Occipital lobe (tissue), 1 donor: ENCODE measurements at regions not wholly inside any gene's neighbourhood (a gene's known extent, or its start where the extent isn't known, plus 50 kb on each side); places are given as distances from the start of the nearest gene placed in this dataset.
"Not testable (repeated sequence)": the region's sequence is repeated elsewhere in the genome, so short reads cannot be mapped to it uniquely, and the experiment has no call there.

Source experiments
- DNase-seq: peaks from one replicate; lab custom pipeline; 2025; lab: John Stamatoyannopoulos, UW

DNA sequence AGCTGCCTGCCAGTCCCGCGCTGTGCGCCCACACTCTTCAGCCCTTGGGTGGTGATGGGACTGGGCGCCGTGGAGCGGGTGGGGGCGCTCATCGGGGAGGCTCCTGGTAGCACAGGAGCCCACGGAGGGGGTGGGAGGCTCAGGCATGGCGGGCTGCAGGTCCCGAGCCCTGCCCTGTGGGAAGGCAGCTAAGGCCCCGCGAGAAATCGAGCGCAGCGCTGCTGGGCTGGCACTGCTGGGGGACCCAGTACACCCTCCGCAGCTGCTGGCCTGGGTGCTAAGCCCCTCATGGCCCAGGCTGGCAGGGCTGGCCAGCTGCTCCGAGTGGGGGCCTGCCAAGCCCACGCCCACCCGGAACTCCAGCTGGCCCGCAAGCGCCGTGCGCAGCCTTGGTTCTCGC, 403.7 kb upstream of the NUDT12 start:
- DNase-seq = not testable (repeated sequence)

DNA sequence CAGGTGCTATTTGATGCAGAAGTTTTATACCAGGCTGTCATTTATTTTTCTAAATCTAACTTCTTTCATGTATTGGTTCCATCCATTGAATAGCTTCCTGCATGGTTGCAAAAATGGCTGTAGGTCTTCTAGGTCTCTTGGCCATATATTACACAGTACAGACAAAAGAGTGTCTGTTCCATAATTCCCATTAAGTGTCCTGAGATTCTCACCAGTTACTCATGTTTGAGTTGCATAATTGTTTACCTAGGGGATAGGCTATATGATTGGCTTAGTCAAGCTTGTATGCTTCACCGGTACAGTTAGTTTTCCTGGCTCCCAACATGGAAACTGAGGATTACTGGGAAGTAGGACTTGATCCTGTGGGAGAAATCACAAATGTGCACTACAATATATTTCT, 399.4 kb upstream of the NUDT12 start:
- no peak for DNase-seq

GRCh38 chr5:103953601-103954382, 391.2 kb upstream of the NUDT12 start:
- DNase-seq = no peak

DNA sequence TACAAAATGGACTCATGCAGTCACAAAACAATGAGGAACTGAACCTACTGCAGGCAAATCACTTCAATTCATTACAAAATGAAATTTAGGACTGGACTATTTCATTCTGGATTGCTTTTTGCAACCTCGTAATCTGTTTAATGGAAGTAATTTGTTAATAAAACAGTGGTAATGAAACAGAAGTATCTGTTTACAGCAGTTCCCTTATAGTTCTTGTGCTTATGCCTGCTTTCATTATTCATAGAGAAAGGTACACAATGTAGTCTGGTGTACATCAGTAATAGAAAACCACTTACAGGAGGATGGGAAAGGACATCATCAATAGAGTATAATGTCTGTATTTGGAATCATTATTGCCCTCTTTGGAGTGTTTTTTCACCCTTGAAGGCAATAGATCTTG, 389.2 kb upstream of the NUDT12 start:
- no peak for DNase-seq

- no peak for DNase-seq
These were observed 380.6 kb upstream of the NUDT12 start for GRCh38 chr5:103943230-103943629.

DNA sequence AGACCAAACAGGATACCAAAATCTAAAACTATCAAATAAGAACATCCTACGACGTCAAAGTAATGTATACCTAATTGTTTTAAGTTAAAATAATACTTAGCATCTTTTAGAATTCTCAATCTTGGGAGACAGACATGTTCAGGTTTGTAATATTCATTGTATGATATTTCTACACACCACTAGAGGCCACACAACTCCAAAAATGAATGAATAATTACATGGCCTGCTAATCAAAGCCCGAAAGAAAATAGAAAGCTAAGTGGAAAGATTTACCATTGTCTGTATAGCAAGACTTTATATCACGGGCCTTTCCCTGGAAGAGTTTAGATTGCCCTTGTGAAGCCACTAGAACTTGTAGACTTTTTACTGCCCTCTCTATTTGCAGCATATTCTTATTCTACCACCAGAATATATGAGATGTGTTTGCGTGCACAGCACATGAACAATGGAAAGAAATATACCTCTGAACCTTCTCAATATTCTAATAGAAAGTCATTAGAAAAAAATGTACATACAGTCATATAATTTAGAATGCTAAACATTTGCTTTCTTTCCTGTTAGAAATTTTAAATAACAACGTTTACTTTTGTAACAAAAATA, 380.1 kb upstream of the NUDT12 start:
- DNase-seq = no peak

GRCh38 chr5:103941596-103941995, 379.0 kb upstream of the NUDT12 start:
- DNase-seq = no peak

DNA sequence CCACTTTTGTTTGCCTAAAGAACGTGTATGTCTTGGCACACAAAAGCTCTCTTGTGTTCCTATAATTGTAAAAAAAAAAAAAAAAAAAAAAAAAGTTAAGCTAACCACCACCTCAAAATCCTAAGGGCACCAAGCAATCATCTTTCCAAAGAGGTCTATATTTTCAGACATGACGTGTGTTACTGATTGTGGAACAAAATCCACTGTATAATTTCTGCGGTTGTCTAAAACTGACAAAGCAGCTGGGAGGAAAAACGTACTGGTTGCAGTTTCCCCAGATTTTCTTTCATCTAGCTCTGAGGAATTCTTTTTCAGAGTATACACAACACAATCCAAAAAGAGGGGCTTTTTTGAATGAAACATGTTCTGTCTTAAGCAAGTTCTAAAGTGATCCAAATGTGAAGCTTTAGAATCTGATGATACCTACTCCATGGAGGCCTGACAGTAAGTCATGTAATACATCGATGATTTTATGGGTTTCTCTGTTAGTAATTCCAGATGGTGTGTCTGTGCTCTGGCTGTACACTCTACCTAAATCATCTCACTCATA, 375.6 kb upstream of the NUDT12 start:
- DNase-seq = no peak

GRCh38 chr5:103929338-103930013, 366.9 kb upstream of the NUDT12 start:
- DNase-seq = no peak

DNA sequence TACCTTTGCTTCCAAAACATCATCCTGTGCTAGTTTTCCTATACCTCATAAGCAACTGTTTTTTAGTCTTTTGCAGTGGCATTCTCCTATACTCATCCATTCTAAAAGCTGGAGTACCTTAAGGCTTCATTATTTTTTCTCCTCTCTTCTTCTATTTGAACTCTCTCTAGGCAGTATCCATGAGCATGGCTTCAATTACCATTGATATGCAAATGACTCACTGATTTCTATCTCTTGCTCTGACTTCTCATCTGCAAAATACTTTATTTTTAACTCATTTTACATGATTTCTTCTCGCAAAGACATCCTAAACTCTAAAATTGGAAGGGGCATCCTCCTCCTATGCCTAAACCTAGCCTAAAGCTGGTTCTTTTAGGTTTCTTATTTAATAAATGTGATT, 365.1 kb upstream of the NUDT12 start:
- no peak for DNase-seq

GRCh38 chr5:103923616-103924168, 361.1 kb upstream of the NUDT12 start:
- no peak for DNase-seq

DNA sequence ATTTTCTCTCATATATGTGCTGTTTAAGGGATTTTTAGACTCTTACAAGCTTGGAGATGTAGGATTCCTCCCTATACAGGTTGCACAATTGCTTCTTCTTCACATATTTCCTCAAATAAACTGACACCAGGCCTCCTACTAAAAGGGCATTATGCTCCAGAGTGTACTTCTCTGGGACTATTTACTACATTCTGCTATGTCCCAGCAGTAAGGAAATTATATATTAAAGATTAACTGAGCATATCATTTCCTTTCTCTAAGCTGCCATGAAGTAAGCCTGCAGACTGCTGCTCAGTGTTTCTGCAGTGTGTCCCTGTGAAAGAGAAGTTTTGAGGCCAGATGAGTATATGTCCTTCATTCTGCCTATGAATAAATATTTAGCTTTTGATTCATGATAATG, 356.9 kb upstream of the NUDT12 start:
- DNase-seq = no peak

- DNase-seq = no peak
These were observed 356.2 kb upstream of the NUDT12 start for GRCh38 chr5:103918668-103919367.

DNA sequence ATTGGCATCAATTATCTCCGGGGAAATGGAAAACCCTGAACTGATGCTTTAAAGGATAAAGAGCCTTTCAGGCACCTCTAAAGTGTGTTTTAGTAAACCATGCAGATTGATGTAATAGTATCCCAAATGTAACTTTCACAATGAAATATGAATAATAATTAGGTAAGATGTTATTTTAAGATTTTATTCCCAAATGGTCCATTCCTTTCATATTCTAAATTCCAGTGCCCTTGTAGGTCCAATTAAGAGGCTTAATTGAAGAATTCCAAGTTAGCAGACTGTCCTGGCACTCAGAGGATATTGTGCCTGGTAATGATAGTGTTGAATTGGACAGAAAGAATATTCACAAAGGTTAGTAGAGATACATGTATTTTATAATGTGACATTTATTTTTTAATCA, 352.5 kb upstream of the NUDT12 start:
- DNase-seq = no peak

- DNase-seq = no peak
These were observed 348.2 kb upstream of the NUDT12 start for GRCh38 chr5:103910786-103911185.

GRCh38 chr5:103910011-103910410, 347.4 kb upstream of the NUDT12 start:
- no peak for DNase-seq

GRCh38 chr5:103909391-103909790, 346.8 kb upstream of the NUDT12 start:
- no peak for DNase-seq

DNA sequence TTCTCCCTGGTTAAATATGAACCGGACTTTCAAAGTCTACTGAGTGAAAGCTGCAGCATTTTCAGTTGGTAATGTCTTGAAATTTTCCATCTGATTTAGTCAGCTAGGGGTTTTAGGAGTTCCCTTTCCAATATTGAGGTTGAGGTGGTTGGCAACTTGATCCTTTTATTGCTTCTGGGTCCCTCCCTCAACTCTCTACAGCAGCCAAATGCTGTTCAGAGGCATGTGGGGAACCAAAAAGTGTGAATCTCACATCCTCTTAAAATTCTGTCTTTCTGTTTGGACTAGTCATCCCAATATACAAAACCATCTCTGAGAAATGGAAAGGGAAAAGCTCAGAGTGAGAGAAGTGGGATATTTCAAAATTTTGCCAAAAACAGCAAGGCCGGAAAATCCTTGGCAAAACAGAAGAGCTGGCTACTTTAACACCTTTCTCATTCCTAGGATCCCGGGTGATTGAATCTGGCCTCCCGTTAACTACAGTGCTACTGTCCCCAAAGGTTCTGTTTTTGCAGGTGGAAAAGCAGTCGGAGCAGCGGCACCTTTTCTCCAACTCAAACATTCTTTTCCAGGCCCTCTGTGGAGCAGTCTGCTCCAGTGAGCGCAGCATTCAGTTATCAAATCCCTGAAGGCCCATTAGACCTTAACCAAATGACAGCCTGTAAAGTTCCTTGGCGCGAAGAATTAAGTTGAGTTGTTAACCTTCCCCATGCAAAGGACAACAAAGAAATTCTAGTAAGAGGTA, 345.9 kb upstream of the NUDT12 start:
- DNase-seq = no peak

DNA sequence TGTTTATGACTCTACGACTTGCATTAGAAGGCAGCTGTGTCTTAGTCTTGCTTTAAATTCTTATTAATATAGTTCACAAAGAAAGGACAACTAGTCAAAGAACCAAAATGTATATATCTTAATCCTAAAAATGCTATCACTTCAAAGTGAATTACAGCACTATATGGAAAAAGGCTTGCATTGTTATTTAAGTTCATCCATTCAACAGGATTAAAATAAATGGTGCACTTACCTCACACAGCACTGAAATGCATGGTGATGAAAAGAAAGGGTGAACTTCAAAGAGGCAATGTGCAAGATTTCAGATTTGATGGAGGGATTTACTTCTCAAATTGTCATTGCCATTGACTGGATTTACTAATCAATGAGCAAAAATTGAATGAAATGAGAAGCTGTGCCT, 344.4 kb upstream of the NUDT12 start:
- DNase-seq = no peak

DNA sequence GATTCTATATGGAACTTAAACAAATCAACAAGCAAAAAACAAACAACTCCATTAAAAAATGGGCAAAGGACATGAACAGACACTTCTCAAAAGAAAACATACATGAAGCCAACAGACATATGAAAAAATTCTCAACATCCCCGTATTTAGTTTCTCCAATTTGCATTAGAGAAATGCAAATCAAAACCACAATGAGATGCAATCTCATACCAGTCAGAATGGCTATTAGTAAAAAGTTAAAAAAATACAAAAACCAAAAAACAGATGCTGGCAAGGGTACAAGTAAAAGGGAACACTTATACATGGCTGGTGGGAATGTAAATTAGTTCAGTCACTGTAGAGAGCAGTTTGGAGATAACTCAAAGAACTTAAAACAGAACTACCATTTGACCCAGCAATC, 342.1 kb upstream of the NUDT12 start:
- DNase-seq = no peak

GRCh38 chr5:103902893-103903292, 340.3 kb upstream of the NUDT12 start:
- no peak for DNase-seq
